VCaP (cell line): ENCODE measurements at regions not wholly inside any gene's neighbourhood (a gene's known extent, or its start where the extent isn't known, plus 50 kb on each side); places are given as distances from the start of the nearest gene placed in this dataset.

Source experiments
- H3K27ac ChIP-seq: fragments of 450-650 bp; 2 replicates; pipeline ENCODE4 v1.5.1; 2017
- CTCF ChIP-seq: fragments of 450-650 bp; conservative IDR thresholded peaks from 2 replicates; pipeline ENCODE4 v1.5.1; 2017; ENCODE audit warnings: mild to moderate bottlenecking, moderate library complexity

- no peak for TF ChIP-seq CTCF
- no peak overlapping the region for H3K27ac ChIP-seq
Observed at GRCh38 chr6:74879976-74880375, 325.9 kb downstream of the COL12A1 start.

- TF ChIP-seq CTCF: no peak
- H3K27ac ChIP-seq: no peak overlapping the region
Observed at GRCh38 chr6:74879234-74879633, 326.6 kb downstream of the COL12A1 start.

GRCh38 chr6:74875193-74875592, 330.7 kb downstream of the COL12A1 start:
- no peak for TF ChIP-seq CTCF
- no peak overlapping the region for H3K27ac ChIP-seq

GRCh38 chr6:74872754-74873476, 332.9 kb downstream of the COL12A1 start:
- TF ChIP-seq CTCF: no peak
- H3K27ac ChIP-seq: no peak overlapping the region

GRCh38 chr6:74871757-74872156, 334.1 kb downstream of the COL12A1 start:
- no peak for TF ChIP-seq CTCF
- H3K27ac ChIP-seq: no peak overlapping the region

- no peak for TF ChIP-seq CTCF
- no peak overlapping the region for H3K27ac ChIP-seq
Observed at GRCh38 chr6:74870403-74870802, 335.4 kb downstream of the COL12A1 start.

GRCh38 chr6:74867291-74867690, 338.6 kb downstream of the COL12A1 start:
- TF ChIP-seq CTCF: no peak

More at GRCh38 chr6:74867291-74867690, 338.6 kb downstream of the COL12A1 start:
- no peak overlapping the region for H3K27ac ChIP-seq
